ENCODE measurements at regions not wholly inside any gene's neighbourhood (a gene's known extent, or its start where the extent isn't known, plus 50 kb on each side); places are given as distances from the start of the nearest gene placed in this dataset.
"Not testable (repeated sequence)": the region's sequence is repeated elsewhere in the genome, so short reads cannot be mapped to it uniquely, and the experiment has no call there.

DNA sequence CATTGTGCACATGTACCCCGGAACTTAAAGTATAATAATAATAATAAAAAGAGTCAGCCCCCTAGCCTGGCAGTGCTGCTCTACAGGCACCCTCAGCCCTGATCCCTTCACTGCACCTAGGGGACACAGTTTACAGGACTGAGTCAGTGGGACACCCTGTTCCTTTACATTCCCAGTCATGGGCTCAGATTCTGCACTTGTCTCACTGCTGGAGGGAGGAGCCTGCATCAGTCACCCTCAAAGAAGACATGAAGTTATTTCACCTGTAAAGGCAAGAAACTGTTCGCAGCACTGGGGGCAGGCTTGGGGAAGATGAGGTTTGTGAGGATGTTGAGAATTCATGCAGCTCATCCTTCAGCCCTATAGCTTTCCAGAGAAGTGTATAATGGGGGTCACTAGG, 50.7 kb upstream of the VPREB1 start:
- DNase-seq: no peak

DNA sequence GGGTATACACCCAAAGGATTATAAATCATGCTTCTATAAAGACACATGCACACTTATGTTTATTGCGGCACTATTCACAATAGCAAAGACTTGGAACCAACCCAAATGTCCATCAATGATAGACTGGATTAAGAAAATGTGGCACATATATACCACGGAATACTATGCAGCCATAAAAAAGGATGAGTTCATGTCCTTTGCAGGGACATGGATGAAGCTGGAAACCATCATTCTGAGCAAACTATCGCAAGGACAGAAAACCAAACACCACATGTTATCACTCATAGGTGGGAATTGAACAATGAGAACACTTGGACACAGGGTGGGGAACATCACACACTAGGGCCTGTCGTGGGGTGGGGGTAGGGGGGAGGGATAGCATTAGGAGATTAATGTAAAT, 51.1 kb upstream of the VPREB1 start:
- not testable (repeated sequence) for DNase-seq

DNA sequence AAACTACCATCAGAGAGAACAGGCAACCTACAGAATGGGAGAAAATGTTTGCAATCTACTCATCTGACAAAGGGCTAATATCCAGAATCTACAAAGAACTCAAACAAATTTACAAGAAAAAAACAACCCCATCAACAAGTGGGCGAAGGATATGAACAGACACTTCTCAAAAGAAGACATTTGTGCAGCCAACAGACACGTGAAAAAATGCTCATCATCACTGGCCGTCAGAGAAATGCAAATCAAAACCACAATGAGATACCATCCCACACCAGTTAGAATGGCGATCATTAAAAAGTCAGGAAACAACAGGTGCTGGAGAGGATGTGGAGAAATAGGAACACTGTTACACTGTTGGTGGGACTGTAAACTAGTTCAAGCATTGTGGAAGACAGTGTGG, 51.6 kb upstream of the VPREB1 start:
- DNase-seq: not testable (repeated sequence)

DNA sequence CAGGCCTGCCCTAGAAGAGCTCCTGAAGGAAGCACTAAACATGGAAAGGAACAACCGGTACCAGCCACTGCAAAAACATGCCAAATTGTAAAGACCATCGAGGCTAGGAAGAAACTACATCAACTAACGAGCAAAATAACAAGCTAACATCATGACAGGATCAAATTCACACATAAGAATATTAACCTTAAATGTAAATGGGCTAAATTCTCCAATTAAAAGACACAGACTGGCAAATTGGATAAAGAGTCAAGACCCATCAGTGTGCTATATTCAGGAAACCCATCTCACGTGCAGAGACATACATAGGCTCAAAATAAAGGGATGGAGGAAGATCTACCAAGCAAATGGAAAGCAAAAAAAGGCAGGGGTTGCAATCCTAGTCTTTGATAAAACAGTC, 54.8 kb upstream of the VPREB1 start:
- not testable (repeated sequence) for DNase-seq

DNA sequence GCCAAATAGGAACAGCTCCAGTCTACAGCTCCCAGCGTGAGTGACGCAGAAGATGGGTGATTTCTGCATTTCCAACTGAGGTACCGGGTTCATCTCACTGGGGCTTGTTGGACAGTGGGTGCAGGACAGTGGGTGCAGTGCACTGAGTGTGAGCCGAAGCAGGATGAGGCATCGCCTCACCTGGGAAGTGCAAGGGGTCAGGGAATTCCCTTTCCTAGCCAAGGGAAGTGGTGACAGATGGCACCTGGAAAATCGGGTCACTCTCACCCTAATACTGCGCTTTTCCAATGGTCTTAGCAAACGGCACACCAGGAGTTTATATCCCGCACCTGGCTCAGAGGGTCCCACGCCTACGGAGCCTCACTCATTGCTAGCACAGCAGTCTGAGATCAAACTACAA, 56.7 kb upstream of the VPREB1 start:
- not testable (repeated sequence) for DNase-seq

DNA sequence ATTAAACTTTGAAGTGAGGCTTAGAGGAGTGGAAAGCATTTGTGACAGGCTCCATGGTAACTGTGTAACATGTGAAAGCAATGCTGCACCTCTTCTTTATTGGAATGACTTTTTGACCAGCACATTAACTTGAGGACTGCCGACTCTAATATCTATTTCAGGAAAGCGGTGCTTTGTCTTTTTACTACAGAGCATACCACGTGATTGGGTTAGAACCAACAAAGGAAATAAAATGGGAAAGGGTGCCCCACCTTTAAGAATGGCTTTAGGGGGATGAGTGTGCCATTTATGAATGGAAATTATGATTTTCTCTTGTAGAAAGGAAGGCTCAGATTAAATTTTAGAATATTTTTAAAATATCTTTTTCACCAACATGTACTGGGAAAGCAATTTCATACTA, 57.3 kb upstream of the VPREB1 start:
- DNase-seq: no peak

DNA sequence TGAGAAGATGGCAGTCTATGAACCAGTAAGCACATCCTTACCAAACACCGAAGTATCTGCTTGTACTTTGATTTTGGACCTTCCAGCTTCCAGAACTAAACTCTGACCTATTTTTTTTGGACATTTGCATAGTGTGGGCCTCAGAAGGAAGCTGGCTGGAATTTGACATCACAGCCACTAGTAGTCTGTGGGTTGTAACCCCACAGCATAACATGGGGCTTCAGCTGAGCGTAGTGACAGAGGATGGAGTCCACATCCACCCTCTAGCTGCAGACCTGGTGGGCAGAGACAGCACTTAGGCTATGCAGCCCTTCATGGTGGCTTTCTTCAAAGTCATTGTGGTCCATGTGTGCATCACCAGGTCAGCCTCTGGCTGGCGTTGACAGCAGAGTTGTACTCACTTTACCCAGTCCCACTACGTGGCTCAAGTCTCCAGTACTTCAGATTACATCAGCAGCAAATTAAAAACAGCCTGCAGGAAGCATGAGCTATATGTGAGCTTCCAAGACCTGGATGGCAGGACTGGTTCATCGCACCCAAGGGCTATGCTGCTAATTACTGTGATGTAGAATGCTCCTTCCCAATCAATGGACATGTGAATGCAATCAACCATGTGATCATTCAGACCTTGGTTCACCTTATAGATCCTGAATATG, 58.6 kb upstream of the VPREB1 start:
- DNase-seq: no peak

DNA sequence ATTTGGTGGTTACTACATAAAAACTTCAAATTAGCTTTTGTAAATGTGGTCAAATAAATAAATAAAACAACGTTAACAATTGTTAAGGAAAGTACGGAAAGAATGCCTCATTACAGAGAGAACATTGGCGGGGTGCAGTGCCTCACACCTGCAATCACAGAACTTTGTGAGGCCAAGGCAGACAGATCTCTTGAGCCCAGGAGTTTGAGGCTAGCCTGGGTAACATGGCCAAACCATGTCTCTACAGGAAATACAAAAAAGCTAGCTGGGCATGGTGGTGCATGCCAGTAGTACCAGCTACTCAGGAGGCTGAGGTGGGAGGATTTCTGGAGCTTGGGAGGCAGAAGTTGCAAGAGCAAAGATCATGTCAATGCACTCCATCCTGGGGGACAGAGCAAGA, 59.4 kb upstream of the VPREB1 start:
- DNase-seq: no peak

DNA sequence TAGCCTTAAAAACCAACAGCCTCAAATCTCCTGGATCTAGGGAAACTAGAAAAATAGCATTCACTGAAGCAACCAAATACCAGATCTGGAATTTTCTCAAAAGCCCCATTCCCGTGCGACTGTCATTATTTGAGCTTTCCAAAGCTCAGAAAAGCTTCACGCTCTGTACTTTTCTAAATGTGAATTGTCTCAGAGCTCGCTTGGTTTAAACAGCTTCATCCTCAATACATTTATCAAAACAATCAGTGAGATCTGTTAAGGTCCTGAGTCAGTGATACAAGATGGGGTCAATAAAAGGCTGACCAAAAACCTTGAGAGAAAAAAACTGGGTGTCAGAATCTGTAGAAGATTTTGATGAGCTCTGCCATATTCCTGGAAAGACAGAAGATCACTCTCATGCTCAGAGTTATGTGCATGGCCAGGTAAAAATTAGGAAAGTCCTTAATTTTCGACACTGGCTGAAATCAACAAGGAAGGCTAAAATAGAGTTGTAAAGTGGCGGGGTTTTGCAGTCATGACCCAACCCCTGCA, 60.2 kb upstream of the VPREB1 start:
- no peak for DNase-seq

DNA sequence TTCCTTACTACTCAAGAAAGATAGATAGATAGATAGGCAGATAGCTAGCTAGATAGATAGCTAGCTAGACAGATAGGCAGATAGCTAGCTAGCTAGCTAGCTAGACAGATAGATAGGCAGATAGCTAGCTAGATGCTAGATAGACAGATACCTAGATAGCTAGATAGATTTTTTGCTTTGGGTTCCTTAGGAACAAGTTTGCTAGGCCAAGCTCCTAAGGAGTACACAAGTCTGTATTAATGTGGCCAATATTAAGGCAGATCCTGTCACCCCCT, 61.7 kb upstream of the VPREB1 start:
- DNase-seq: no peak

DNA sequence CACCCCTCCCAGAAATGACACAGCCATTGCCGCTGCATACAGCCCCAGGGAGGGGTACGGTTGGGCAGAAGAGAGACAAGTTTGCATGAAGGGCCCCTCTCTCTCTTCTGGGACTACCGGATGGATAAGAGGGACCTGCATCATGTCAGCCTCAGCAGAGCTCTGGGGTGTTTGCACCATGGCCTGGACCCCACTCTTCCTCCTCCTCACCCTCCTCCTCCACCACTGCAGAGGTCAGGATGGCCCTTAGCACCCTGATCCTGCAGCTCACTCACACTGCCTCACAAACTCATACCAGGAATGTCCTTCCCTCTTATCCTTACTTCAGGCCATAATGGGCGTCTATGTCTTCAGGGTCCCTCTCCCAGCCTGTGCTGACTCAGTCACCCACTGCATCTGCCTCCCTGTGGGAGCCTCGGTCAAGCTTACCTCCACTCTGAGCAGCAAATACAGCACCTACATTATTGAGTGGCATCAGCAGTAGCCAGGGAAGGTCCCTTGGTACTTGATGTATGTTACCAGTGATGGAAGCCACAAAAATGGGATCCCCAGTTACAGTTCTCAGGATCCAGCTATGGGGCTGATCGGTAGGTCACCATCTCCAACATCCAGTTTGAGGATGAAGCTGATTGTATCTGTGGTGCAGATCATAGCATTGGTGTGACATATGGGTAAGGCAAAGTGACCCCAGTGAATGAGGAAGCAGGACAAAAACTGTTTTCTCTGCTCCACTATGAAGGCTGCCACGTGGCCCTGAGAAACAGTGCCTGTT, 62.2 kb upstream of the VPREB1 start:
- no peak for DNase-seq

DNA sequence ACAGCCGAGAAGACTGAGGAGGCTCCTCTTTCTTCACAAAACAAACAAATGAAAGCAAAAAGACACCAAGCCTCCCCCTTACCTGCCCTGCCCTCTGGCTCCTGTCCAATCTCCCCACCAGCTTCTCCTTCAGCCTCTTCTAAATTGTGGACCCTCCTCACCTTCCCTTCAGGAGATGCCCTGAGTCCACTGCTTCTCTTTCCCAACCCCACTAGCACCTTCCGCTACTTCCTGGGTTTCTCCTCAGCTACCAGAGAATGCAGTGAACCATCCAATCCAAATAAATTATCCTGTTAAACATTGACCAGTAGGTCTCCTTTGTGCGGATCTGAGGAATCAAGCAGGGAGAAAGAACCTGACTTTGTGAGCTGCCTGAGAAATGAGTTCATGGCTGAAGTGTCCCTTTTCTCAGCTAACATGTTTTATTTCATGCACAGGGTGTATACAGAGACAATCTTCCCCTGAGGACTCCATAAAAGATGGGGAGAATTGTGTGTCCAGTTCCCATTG, 63.2 kb upstream of the VPREB1 start:
- no peak for DNase-seq

DNA sequence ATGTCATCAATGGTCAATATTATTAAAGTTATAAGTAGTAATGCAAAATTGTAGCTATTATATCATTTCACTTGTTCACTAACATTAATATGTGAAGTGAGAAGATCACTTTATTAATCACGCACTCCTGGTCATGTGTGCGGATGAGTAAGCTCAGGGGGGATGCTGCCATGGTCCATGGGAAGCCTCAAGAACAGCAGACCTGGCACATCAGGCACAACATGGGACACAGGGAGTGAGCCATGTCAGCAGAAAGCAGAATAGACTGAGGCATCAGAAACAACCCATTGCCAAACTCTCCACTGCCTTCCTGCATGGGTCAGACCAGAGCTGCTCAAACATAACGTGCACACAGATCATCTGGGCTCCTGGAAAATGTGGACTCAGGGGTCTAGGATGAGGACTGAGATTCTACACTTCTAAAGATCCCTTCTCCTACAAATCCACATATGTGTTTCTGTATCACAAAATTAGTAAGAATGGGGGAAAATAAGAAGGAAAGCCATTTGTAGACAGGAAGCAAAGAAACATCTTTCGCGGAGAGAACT, 63.8 kb upstream of the VPREB1 start:
- DNase-seq: no peak

DNA sequence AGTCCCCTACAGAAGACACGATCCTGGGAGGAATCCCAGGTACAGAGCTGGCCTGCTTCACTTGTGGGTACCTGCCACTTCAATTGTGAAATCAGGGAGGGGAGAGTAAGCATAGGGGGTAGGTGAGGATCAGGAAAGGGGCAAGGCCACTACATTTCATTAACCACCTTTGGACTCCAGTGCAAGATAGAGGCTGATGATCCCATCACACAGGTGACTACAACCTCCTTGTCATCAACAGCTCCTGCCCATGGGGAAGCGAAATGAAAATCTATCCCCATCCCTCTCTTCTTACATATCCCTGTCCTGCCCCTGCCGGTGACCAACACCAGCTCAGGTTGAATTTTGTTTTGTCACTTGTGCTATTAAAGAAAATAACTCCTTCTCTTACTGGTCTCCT, 64.7 kb upstream of the VPREB1 start:
- no peak for DNase-seq

DNA sequence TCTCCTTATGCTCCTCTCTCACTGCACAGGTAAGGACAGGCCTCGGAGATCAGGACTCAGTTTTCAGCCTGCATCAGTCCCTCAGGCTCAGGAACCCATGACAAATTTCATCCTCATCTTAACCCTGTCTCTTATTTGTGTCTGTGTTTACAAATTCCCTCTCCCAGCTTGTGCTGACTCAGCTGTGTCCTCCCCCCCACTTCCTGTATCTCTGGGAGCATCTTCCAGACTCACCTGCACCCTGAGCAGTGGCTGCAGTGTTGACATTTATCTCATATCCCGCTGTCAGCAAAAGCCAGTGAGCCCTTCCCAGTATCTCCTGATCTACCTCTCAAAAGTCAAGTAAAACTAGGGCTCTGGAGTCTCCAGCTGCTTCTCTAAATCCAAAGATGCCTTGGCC, 65.6 kb upstream of the VPREB1 start:
- no peak for DNase-seq

DNA sequence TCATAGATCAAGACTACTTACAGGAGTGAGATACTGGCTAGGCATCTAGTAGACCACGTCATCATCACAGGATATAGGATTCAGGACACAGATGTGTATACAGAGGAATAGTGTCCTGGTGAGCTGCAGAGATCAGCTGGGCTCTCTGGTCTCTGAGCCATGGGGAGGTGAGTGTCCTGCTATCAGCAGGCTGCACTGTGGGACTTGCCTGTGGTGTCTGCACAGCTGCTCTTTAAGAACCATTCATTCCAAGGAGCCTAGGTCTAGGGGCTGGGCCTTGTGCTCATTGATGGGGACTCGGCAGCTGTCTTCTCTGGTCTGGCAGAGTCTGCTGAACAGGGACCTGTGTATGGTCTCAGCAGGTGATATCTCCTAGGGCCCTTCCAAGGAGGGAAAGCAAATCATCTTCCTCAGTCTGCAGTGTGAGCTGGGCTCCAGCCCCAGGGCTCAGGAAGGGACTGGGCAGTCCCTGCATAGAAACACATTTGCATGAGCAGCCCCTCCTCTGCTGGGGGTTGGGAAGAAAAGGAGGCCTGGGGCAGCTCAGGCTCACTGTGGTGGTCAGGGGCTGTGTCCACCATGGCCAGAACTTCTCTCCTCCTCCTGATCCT, 66.1 kb upstream of the VPREB1 start:
- DNase-seq: no peak

DNA sequence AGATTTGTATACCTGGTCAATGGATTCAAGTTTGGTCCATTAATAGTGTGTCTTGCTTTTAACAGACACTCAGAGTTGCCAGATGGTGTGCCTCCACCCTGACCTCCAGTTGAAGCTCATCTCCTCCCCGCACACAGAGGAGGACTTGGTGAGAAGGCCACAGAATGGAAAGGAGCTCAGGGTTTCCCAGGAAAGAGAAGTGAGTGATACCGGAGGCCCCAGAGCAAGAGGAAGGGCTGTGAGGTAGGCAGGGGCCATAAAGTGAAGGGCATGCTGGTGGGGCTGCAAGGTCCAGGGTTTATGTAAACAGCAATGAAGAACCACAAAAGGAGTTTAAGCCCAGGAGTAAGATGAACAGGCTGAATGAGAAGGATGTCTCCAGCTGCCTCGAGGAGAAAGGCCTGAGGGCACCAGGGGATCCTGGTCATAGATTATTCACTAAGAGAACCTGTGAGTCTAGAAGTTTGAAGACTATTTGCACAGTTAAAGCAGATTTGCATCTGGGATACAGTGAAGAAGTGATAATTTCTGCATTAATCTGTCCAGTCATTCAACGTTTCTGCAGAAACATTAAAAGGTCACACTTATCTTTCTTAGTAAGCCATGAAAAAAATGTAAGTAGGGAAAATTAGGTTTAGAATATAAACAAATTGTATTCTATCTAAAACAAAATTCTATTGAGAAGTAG, 67.5 kb upstream of the VPREB1 start:
- no peak for DNase-seq

DNA sequence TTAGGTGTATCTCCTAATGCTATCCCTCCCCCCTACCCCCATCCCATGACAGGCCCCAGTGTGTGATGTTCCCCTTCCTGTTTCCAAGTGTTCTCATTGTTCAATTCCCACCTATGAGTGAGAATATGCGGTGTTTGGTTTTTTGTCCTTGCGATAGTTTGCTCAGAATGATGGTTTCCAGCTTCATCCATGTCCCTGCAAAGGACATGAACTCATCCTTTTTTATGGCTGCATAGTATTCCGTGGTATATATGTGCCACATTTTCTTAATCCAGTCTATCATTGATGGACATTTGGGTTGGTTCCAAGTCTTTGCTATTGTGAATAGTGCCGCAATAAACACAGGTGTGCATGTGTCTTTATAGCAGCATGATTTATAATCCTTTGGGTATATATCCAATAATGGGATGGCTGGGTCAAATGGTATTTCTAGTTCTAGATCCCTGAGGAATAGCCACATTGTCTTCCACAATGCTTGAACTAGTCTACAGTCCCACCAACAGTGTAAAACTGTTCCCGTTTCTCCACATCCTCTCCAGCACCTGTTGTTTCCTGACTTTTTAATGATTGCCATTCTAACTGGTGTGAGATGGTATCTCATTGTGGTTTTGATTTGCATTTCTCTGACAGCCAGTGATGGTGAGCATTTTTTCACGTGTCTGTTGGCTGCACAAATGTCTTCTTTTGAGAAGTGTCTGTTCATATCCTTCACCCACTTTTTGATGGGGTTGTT, 71.5 kb upstream of the VPREB1 start:
- DNase-seq: not testable (repeated sequence)

DNA sequence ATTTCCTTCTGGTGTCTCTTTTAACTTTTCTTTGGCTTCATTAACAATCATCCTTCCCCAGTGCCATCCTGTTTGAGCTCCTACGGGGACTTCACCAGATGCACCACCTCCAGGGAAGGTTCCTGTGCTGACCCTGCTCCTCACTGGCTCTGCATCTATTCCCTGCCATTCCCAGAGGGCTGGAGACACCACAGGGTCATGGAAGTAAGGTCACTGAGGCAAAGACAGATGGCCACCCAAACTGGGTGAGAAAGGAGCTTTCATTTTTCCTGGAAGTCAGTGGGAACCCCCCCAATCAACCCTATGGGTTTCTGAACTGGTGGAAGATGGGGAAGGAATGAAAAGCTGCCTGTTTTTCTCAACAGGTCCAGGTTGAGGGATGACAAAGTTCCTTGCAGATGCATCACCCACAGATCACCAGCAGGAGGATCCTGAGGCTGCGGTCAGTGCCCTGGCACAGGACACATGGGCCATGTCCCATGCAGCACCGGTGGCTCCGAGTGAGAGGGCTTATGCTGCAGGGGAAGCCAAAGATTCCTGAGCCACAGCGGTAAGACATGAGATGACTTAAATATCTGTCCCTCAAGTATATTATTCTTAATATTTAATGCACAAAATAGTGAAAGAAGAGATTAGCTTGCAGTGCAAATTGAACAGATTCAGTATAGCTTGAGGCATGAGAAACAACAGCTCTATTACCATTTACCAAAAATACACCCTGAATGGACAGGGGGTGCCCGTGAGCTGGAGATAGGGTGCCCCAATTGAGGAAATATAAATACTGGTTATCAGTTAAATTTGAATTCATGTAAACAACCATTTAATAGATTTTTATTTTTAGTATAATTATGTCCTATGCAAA, 73.0 kb upstream of the VPREB1 start:
- no peak for DNase-seq

DNA sequence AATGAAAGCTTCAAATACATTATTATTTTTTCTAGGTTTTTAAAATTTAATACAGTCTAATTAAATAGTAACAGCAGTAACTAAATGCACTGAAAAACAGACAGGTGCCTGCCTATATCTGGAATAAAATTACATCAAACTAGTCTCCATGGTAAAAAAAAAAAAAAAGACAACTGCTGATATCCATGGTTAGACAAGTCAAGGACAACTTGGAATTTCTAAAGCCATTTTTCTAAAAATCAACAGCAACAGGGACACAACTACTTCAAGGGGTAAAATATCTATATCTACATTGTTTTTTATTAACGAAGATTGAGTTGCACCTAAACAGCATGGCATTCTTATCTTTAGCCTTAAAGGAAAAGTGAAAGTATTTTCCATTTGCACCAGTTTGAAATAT, 74.7 kb upstream of the VPREB1 start:
- no peak for DNase-seq

All from fibroblast of skin of right biceps (primary cell).